Effector memory CD8-positive, alpha-beta T cell (primary cell): ENCODE measurements at regions not wholly inside any gene's neighbourhood (a gene's known extent, or its start where the extent isn't known, plus 50 kb on each side); places are given as distances from the start of the nearest gene placed in this dataset.

Source experiments
- ATAC-seq: fragments of 150-1000 bp; cut with Tn5 transposase; replicated peaks from 2 replicates; pipeline ENCODE4 v1.10.0; 2021; ENCODE audit warnings: mild to moderate bottlenecking, moderate library complexity
- DNase-seq, 3 experiments: peaks; one replicate each; pipeline ENCODE4 v3.0.0; 2021
- H3K27ac Mint-ChIP-seq, 2 donors: one replicate each; pipeline ENCODE4 v1.8.0; 2022; ENCODE audit warnings: mild to moderate bottlenecking in 2 of 2, mixed read lengths in 2 of 2, moderate library complexity in 2 of 2
- H3K27me3 Mint-ChIP-seq, 2 donors: one replicate each; pipeline ENCODE4 v1.8.0; 2022; ENCODE audit warnings: mixed read lengths in 2 of 2
- H3K36me3 Mint-ChIP-seq: one replicate; pipeline ENCODE4 v1.8.0; 2022; ENCODE audit warnings: mild to moderate bottlenecking, moderate library complexity, mixed read lengths; ENCODE audit not compliant: insufficient read depth
- H3K4me1 Mint-ChIP-seq, 2 donors: one replicate each; pipeline ENCODE4 v1.8.0; 2022; ENCODE audit warnings: low read depth in 2 of 2, mixed read lengths in 2 of 2
- H3K4me3 Mint-ChIP-seq, 2 donors: one replicate each; pipeline ENCODE4 v1.8.0; 2022; ENCODE audit warnings: mild to moderate bottlenecking in 2 of 2, mixed read lengths in 2 of 2, moderate library complexity in 2 of 2
- H3K9me3 Mint-ChIP-seq, 2 donors: one replicate each; pipeline ENCODE4 v1.8.0; 2022; ENCODE audit warnings: mixed read lengths in 2 of 2

GRCh38 chrX:55169782-55170181, 50.4 kb upstream of the PAGE5 start:
- no peak overlapping the region for H3K27ac Mint-ChIP-seq
- peaks cover 3% of the 10 kb centered on the region for H3K36me3 Mint-ChIP-seq
- no peaks in the 10 kb centered on the region for H3K9me3 Mint-ChIP-seq
- ATAC-seq (no peak), DNase-seq (no peak)
- H3K27me3 Mint-ChIP-seq: no peaks in the 10 kb centered on the region
- no peak overlapping the region for H3K4me3 Mint-ChIP-seq
- no peaks in the 10 kb centered on the region for H3K4me1 Mint-ChIP-seq
